A673 (cell line): ENCODE measurements at regions not wholly inside any gene's neighbourhood (a gene's known extent, or its start where the extent isn't known, plus 50 kb on each side); places are given as distances from the start of the nearest gene placed in this dataset.

Source experiments
- BruUV-seq: library from RNA; stranded (reverse); fragments of 400-500 nt; replicated peaks from 2 replicates; lab custom pipeline; 2021; lab: Mats Ljungman, UMichigan
- CTCF ChIA-PET: fragments of 300-600 bp; sonication (Branson Sonifier 250); formaldehyde crosslinking; loops from one replicate; lab custom pipeline; 2022; ENCODE audit warnings: antibody characterized with exemption; lab: Charles Lee
- POLR2A ChIA-PET: fragments of 300-600 bp; sonication (Branson Sonifier 250); formaldehyde crosslinking; loops from one replicate; lab custom pipeline; 2022; ENCODE audit warnings: antibody characterized with exemption; ENCODE audit not compliant: low non-redundant PET; lab: Charles Lee
- DNase-seq: peaks from one replicate; pipeline ENCODE4 v3.0.0-alpha.2; 2015; ENCODE audit warnings: low spot score
- H3K27ac ChIP-seq: fragments of 200-600 bp; sonication (generic); 2 replicates; pipeline ENCODE4 v1.5.1; 2016; ENCODE audit warnings: mixed run types, low read depth, mild to moderate bottlenecking, mixed read lengths, antibody characterized with exemption, low read length; ENCODE audit not compliant: poor library complexity, severe bottlenecking
- H3K27me3 ChIP-seq: fragments of 200-600 bp; sonication (generic); replicated peaks from 2 replicates; pipeline ENCODE4 v1.6.1; 2017; ENCODE audit warnings: mixed run types, low read depth, mild to moderate bottlenecking, mixed read lengths, antibody characterized with exemption, low read length; ENCODE audit not compliant: insufficient read depth, poor library complexity
- H3K36me3 ChIP-seq: fragments of 200-600 bp; sonication (generic); 2 replicates; pipeline ENCODE4 v1.6.1; 2016; ENCODE audit warnings: mixed run types, mild to moderate bottlenecking, mixed read lengths, antibody characterized with exemption, low read length; ENCODE audit not compliant: insufficient read depth, poor library complexity, severe bottlenecking
- H3K4me1 ChIP-seq: fragments of 200-600 bp; sonication (generic); 2 replicates; pipeline ENCODE4 v1.6.1; 2017; ENCODE audit warnings: mixed run types, mild to moderate bottlenecking, mixed read lengths, antibody characterized with exemption, low read length; ENCODE audit not compliant: insufficient read depth, poor library complexity, severe bottlenecking
- H3K4me3 ChIP-seq: fragments of 200-600 bp; sonication (generic); 2 replicates; pipeline ENCODE4 v1.5.1; 2016; ENCODE audit warnings: low read depth, mixed run types, mild to moderate bottlenecking, mixed read lengths, low read length; ENCODE audit not compliant: poor library complexity, severe bottlenecking
- H3K9me3 ChIP-seq: fragments of 200-600 bp; sonication (generic); 2 replicates; pipeline ENCODE4 v1.6.1; 2016; ENCODE audit warnings: mixed run types, low read depth, mild to moderate bottlenecking, mixed read lengths, antibody characterized with exemption, low read length; ENCODE audit not compliant: poor library complexity, severe bottlenecking
- EZH2 ChIP-seq: fragments of 200-600 bp; sonication (generic); IDR thresholded peaks from 2 replicates; pipeline ENCODE4 v1.6.1; 2017; ENCODE audit warnings: borderline replicate concordance, low read depth, mild to moderate bottlenecking, mixed read lengths, antibody characterized with exemption, low read length; ENCODE audit not compliant: poor library complexity, severe bottlenecking
- intact Hi-C: fragments of 100-400 bp; cut with micrococcal nuclease; formaldehyde crosslinking; loops from one replicate; pipeline ENCODE4 v1.10.0; 2022; ENCODE audit not compliant: unreplicated experiment
- TF ChIP-seq, protein P1 (sequence below): fragments of 300-800, 200-600 bp; sonication (generic); conservative IDR thresholded peaks from 2 replicates; pipeline ENCODE4 v1.5.1; 2017; ENCODE audit warnings: low read depth, mild to moderate bottlenecking, antibody characterized with exemption, low read length, moderate library complexity, mixed read lengths

DNA sequence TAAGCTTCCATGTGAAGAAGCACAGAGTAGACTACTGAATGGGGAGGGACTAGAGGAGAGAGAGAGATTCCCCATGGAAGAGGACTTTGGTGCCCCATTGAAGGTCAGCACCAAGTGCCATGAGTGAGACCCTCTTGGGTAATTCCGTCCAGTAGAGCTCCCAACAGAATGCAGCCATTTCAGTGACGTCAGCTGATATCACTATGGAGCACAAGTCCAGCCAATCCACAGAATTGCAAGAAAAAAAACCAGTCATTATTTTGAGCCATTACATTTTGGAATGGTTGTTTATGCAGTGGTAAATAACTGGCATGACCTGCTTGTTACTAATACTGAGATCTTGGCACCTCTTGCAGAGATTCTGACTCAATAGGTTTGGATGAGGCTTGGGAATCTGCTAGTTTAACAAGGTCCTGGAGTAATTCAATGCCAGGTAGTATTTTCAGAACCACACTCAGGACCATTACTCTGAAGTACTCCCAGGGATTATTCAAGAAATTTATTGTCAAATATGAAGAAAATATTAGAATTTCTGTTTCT, 52.6 kb upstream of the SP8 start:
- Histone ChIP-seq H3K9me3 (no peaks in the 10 kb centered on the region), H3K27me3 (peaks cover 8% of the 10 kb centered on the region), H3K36me3 (no peaks in the 10 kb centered on the region), H3K27ac (no peak overlapping the region), H3K4me3 (no peak overlapping the region), H3K4me1 (no peaks in the 10 kb centered on the region)
- no peak for DNase-seq
- POLR2A ChIA-PET, result no interaction called here
- CTCF ChIA-PET, result no interaction called here
- no TSS peak for BruUV-seq
- TF ChIP-seq, protein P1, sequence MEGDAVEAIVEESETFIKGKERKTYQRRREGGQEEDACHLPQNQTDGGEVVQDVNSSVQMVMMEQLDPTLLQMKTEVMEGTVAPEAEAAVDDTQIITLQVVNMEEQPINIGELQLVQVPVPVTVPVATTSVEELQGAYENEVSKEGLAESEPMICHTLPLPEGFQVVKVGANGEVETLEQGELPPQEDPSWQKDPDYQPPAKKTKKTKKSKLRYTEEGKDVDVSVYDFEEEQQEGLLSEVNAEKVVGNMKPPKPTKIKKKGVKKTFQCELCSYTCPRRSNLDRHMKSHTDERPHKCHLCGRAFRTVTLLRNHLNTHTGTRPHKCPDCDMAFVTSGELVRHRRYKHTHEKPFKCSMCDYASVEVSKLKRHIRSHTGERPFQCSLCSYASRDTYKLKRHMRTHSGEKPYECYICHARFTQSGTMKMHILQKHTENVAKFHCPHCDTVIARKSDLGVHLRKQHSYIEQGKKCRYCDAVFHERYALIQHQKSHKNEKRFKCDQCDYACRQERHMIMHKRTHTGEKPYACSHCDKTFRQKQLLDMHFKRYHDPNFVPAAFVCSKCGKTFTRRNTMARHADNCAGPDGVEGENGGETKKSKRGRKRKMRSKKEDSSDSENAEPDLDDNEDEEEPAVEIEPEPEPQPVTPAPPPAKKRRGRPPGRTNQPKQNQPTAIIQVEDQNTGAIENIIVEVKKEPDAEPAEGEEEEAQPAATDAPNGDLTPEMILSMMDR, result no peak
- TF ChIP-seq EZH2, result no peak
- intact Hi-C loops, result no loop called here

DNA sequence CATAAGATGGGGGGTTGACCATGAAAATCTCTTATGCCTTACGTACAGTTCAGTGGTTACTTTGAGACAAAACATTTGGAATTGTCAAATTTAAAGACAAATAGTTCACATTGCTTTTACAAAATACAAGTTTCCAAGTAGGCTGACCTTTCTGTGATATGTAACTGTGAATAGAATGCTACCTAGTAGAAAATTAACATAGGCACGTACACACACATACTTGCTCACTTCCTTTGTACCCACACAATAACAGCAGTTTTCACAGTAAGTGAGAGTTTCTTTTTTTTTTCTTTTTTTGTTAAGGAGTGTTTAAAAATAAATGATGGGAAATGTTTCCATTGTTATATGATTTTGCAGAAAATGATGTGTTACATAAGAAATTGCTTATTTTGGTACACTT, 53.3 kb upstream of the SP8 start:
- H3K27ac ChIP-seq, result no peak overlapping the region
- H3K9me3 ChIP-seq, result no peaks in the 10 kb centered on the region
- BruUV-seq, result no TSS peak
- TF ChIP-seq EZH2, result no peak
- TF ChIP-seq, protein P1, result no peak
- intact Hi-C loops, result no loop called here
- ChIA-PET CTCF (no interaction called here), POLR2A (no interaction called here)
- no peaks in the 10 kb centered on the region for H3K4me1 ChIP-seq
- no peaks in the 10 kb centered on the region for H3K36me3 ChIP-seq
- H3K27me3 ChIP-seq, result peaks cover 8% of the 10 kb centered on the region
- no peak for DNase-seq
- no peak overlapping the region for H3K4me3 ChIP-seq

DNA sequence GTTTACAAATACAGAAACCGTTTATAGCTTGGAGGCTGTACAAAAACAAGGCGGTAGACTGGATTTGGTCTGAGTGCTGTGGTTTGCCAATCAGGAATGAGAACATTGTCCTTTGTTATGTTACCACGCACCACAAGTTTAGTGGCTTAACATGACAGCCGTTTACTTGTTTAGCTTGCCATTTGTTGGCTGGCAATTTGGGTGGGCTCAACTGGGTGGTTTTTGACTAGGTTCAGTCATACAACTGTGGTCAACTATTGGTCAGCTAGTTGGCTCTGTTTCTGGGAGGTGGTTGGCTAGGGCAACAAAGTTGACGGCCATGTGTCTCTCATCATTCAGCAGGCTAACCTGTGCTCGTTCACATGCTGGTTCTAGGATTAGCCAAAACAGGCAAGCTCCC, 60.1 kb upstream of the SP8 start:
- POLR2A ChIA-PET, result no interaction called here
- intact Hi-C loops, result no loop called here
- CTCF ChIA-PET, result no interaction called here
- no peaks in the 10 kb centered on the region for H3K4me1 ChIP-seq
- BruUV-seq, result no TSS peak
- H3K9me3 ChIP-seq, result no peaks in the 10 kb centered on the region
- no peaks in the 10 kb centered on the region for H3K36me3 ChIP-seq
- no peak for DNase-seq
- TF ChIP-seq, protein P1, result no peak
- TF ChIP-seq EZH2, result no peak
- H3K4me3 ChIP-seq, result no peak overlapping the region
- no peak overlapping the region for H3K27ac ChIP-seq
- peaks cover 9% of the 10 kb centered on the region for H3K27me3 ChIP-seq
